NCI-H774 (cell line): ENCODE measurements at regions not wholly inside any gene's neighbourhood (a gene's known extent, or its start where the extent isn't known, plus 50 kb on each side); places are given as distances from the start of the nearest gene placed in this dataset.

Source experiments
- DNase-seq: peaks from one replicate; lab custom pipeline; 2025; lab: John Stamatoyannopoulos, UW

DNA sequence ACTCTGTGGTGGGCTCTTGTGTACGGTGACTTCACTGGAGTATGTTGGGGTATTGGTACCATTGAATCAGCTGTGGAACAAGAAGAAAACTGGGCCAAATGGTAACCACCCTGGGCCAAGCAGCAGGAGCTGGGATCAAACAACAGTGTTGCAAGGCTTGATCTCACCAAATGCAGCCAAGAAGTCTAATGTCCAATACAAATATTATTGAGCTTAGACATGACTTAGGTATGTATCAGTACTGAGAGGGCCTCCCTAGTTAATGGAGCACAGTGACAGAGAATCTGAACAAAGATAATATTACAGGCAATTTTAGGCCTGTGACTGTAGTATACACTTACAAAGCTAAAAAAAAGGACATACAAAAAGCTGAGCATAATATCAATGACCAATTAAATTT, 604.8 kb downstream of the PLA2G4A start:
- no peak for DNase-seq

DNA sequence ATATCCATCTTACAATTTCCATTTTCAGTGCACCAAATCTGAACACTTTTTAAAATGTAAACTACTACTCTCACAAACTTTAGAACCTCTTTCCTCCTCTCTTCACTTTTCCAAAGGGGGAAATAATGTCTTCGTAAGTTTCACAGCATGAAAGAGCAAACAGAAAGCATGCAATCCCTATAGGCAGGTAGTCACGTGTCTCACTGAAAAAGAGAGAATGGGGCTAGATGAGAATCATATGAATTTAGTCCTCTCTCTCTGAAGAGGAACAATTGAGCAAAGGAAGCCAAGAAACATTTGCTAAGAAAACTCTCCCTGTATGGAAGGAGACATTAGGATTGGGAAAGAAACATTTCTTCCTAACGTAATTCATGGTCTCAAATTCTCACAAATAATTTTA, 613.9 kb downstream of the PLA2G4A start:
- no peak for DNase-seq

GRCh38 chr1:187443939-187444338, 615.2 kb downstream of the PLA2G4A start:
- no peak for DNase-seq

GRCh38 chr1:187445066-187445465, 616.3 kb downstream of the PLA2G4A start:
- DNase-seq, result no peak

GRCh38 chr1:187451238-187451637, 622.5 kb downstream of the PLA2G4A start:
- DNase-seq, result no peak

GRCh38 chr1:187454010-187454409, 625.3 kb downstream of the PLA2G4A start:
- no peak for DNase-seq

DNA sequence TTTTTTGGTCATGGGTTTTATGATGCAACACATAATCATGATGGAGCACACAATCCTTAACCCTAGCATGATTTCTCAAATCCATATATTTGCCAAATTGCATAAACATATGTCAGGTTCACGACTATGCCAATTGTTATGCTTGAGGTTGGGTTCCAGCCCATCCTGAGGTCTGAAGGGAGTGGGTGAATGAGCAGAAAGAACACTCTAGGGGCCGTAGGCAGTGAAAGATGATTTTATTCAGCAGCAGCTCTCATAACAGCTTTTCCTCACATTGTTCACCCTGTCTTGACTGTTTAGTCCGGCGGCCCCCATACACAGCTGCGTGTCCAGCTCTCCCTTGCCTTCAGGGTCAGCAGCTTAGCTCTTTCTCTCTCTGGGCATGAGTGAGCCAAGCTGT, 627.7 kb downstream of the PLA2G4A start:
- no peak for DNase-seq

GRCh38 chr1:187460093-187460492, 631.3 kb downstream of the PLA2G4A start:
- DNase-seq, result no peak

GRCh38 chr1:187464320-187464719, 635.6 kb downstream of the PLA2G4A start:
- DNase-seq, result no peak

GRCh38 chr1:187465441-187465840, 636.7 kb downstream of the PLA2G4A start:
- no peak for DNase-seq

DNA sequence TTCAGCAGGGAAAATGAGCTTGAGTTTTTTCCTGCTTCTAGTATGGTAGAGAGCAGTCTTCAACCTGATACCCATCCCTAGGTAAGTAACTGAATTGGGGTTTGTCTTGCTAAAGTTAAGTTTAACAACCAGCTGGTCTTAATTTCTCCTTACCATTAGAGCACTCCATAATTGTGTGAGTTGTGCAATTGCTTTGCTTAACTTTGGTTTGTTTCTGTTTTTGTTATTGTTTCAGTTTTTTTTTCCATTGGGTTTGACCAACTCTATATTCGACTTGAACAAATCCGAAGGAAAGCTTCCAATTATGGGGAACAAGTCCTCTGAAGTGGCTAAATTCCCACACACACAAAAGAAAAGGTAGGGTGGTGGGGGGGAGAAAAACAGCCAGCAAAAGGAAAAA, 641.1 kb downstream of the PLA2G4A start:
- no peak for DNase-seq

DNA sequence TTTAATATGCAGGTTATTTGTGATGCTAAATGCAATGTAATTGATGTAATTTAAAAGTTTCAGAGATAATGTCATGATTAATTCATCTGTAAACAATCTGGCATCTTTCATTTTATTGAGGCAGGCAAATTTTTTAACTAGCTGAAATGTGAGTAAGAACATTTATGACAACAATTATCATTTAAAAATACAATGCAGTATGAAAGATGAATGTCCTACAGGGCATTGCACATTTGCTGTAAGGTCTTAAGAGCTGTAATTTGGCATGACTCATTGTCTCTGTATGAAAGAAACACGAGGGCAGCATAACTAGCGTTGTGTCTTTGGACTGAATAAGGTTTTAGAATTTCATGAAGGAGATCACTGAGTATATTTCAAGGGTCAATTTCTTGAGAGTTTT, 642.8 kb downstream of the PLA2G4A start:
- DNase-seq, result no peak

DNA sequence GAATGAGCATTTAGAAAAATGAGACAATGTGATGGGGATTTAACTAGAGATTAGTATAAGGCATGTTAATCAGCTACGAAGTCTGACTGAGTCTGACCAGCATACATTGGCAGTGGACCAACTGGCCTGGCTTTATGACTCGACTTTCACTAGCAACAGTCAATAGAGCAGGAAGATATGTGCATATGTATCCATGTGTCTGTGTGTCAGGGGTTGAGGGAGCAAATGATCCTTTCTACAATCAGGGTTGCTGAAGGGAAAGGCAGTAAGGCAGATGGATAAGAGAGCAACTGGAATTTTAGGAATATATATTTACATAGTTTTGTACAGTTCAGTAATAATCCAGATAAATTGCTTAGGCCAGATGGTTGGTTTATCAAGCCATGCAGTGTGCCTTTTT, 645.6 kb downstream of the PLA2G4A start:
- peak; percentile 57 for DNase-seq

DNA sequence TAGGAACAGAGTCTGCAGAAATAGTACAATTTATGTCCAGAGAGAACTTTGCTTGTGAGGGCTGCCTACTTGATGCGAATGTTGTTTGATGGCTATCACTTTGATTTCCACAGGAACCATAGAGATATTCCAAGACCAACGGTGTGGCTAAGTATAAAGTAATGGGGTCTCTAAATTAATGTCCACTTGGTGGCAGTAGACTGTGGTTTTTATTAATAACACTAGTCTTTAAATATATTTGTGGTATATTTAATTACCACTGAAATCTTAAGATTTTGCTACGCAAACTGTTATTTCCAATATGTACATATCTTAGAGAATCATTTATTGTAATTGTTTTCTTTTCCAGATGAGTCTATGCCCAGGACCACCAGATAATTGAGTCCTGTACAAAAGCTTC, 647.9 kb downstream of the PLA2G4A start:
- no peak for DNase-seq

GRCh38 chr1:187477103-187477502, 648.4 kb downstream of the PLA2G4A start:
- DNase-seq, result no peak

- no peak for DNase-seq
Observed at GRCh38 chr1:187477535-187477934, 648.8 kb downstream of the PLA2G4A start.

- DNase-seq, result no peak
Observed at GRCh38 chr1:187481581-187482148, 652.9 kb downstream of the PLA2G4A start.

- no peak for DNase-seq
Observed at GRCh38 chr1:187490266-187490665, 661.5 kb downstream of the PLA2G4A start.

GRCh38 chr1:187491082-187491720, 662.5 kb downstream of the PLA2G4A start:
- no peak for DNase-seq

DNA sequence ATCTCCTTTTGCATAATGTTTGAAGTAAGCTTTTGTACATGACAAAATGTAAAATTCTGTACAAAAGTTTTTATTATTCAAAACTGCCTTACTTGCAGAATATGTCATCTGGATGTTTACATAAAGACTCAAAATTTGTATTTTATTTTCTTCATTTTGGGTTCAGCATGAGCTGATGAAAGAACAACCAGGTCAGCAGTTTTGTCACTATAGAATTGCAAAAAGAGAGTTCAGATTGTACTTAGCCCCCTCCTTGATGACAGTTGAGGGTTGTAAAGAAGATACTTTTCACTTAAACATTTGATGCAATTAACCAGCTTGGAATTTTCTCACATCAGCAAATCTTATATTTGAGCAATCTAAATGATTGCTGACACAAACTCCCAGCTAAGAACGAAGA, 669.3 kb downstream of the PLA2G4A start:
- DNase-seq, result no peak

- DNase-seq, result no peak
Observed at GRCh38 chr1:187504779-187505178, 676.0 kb downstream of the PLA2G4A start.

GRCh38 chr1:187509091-187509490, 680.3 kb downstream of the PLA2G4A start:
- DNase-seq, result no peak

DNA sequence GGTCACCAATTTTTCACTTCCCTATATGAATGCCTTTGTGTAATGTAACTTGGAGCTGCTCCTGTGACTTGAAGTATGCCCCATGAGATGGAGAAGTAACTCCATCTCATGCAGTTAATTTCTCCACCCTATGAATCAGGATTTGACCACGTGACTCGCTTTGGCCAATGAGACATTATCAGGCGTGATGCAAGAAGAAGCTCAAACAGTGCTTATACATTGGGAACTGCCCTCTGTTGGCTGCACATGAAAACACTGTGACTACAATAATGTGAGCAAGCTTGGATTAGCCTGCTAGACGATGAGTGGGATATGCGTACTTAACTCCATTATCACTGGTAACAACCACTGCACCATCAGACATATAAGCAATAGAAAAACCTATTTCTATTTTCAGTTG, 684.4 kb downstream of the PLA2G4A start:
- DNase-seq, result no peak

GRCh38 chr1:187514110-187514509, 685.4 kb downstream of the PLA2G4A start:
- DNase-seq, result no peak
